ENCODE measurements at regions not wholly inside any gene's neighbourhood (a gene's known extent, or its start where the extent isn't known, plus 50 kb on each side); places are given as distances from the start of the nearest gene placed in this dataset.

GRCh38 chr7:32357535-32358277, 132.5 kb downstream of the LSM5 start:
- DNase-seq (ENCODE audit: insufficient read length, low spot score) (no peak), FAIRE-seq (no peak)

- FAIRE-seq = peak; percentile 9
- no peak for DNase-seq (ENCODE audit: insufficient read length, low spot score)
Observed at GRCh38 chr7:32347244-32347828, 142.8 kb downstream of the LSM5 start.

GRCh38 chr7:32346253-32346652, 143.9 kb downstream of the LSM5 start:
- DNase-seq (ENCODE audit: insufficient read length, low spot score) (no peak), FAIRE-seq (no peak)

GRCh38 chr7:32336726-32337125, 153.5 kb downstream of the LSM5 start:
- no peak for FAIRE-seq
- no peak for DNase-seq (ENCODE audit: insufficient read length, low spot score)

- FAIRE-seq = no peak
- peak; percentile 18 for DNase-seq (ENCODE audit: insufficient read length, low spot score)
Observed at GRCh38 chr7:32335107-32335506, 155.1 kb downstream of the LSM5 start.

GRCh38 chr7:32330602-32331001, 159.6 kb downstream of the LSM5 start:
- FAIRE-seq = no peak
- DNase-seq (ENCODE audit: insufficient read length, low spot score) = no peak

GRCh38 chr7:32326078-32326477, 164.1 kb downstream of the LSM5 start:
- DNase-seq (ENCODE audit: insufficient read length, low spot score) (no peak), FAIRE-seq (no peak)

- FAIRE-seq (no peak), DNase-seq (ENCODE audit: insufficient read length, low spot score) (no peak)
Observed at GRCh38 chr7:32323712-32324111, 166.5 kb downstream of the LSM5 start.

- DNase-seq (ENCODE audit: insufficient read length, low spot score) (no peak), FAIRE-seq (no peak)
Observed at GRCh38 chr7:32319012-32319382, 171.2 kb downstream of the LSM5 start.

- FAIRE-seq (no peak), DNase-seq (ENCODE audit: insufficient read length, low spot score) (no peak)
Observed at GRCh38 chr7:32318300-32319011, 171.7 kb downstream of the LSM5 start.

GRCh38 chr7:32316839-32317238, 173.3 kb downstream of the LSM5 start:
- DNase-seq (ENCODE audit: insufficient read length, low spot score) (no peak), FAIRE-seq (no peak)

GRCh38 chr7:32314761-32315160, 175.4 kb downstream of the LSM5 start:
- DNase-seq (ENCODE audit: insufficient read length, low spot score) (no peak), FAIRE-seq (no peak)

- DNase-seq (ENCODE audit: insufficient read length, low spot score) (no peak), FAIRE-seq (no peak)
Observed at GRCh38 chr7:32301427-32301826, 188.8 kb downstream of the LSM5 start.

GRCh38 chr7:32299133-32299702, 191.0 kb downstream of the LSM5 start:
- DNase-seq (ENCODE audit: insufficient read length, low spot score) (peak; percentile 15), FAIRE-seq (no peak)

- DNase-seq (ENCODE audit: insufficient read length, low spot score) = peak; percentile 12
- FAIRE-seq = no peak
Observed at GRCh38 chr7:32298408-32299132, 191.6 kb downstream of the LSM5 start.

GRCh38 chr7:32293833-32294232, 196.3 kb downstream of the LSM5 start:
- FAIRE-seq (no peak), DNase-seq (ENCODE audit: insufficient read length, low spot score) (no peak)

- no peak for DNase-seq (ENCODE audit: insufficient read length, low spot score)
Observed at GRCh38 chr7:32289651-32290414, 200.3 kb downstream of the LSM5 start.

GRCh38 chr7:32285698-32286097, 204.5 kb downstream of the LSM5 start:
- DNase-seq (ENCODE audit: insufficient read length, low spot score) = no peak
- no peak for FAIRE-seq

More at GRCh38 chr7:32289651-32290414, 200.3 kb downstream of the LSM5 start:
- no peak for FAIRE-seq

- DNase-seq (ENCODE audit: insufficient read length, low spot score) = no peak
- peak; percentile 26 for FAIRE-seq
Observed at GRCh38 chr7:32283546-32283945, 206.6 kb downstream of the LSM5 start.

GRCh38 chr7:32279500-32279899, 209.3 kb upstream of the PDE1C start:
- FAIRE-seq = no peak
- DNase-seq (ENCODE audit: insufficient read length, low spot score) = no peak
